Fibroblast of pulmonary artery (primary cell): ENCODE measurements at regions not wholly inside any gene's neighbourhood (a gene's known extent, or its start where the extent isn't known, plus 50 kb on each side); places are given as distances from the start of the nearest gene placed in this dataset.
"Not testable (repeated sequence)": the region's sequence is repeated elsewhere in the genome, so short reads cannot be mapped to it uniquely, and the experiment has no call there.

Experiments
- DNase-seq: peaks from one replicate; pipeline ENCODE4 v3.0.0-alpha.2; 2010; ENCODE audit warnings: low read depth
- H3K4me3 ChIP-seq: replicated peaks from 2 replicates; pipeline ENCODE4 v1.5.1; 2011; ENCODE audit warnings: low read depth, mild to moderate bottlenecking, control low read depth, low read length, moderate library complexity
- TF ChIP-seq, protein P1 (sequence below): IDR thresholded peaks from 2 replicates; pipeline ENCODE4 v1.5.1; 2011; ENCODE audit warnings: mild to moderate bottlenecking, control low read depth, low read length, inconsistent platforms; ENCODE audit errors: missing control alignments

DNA sequence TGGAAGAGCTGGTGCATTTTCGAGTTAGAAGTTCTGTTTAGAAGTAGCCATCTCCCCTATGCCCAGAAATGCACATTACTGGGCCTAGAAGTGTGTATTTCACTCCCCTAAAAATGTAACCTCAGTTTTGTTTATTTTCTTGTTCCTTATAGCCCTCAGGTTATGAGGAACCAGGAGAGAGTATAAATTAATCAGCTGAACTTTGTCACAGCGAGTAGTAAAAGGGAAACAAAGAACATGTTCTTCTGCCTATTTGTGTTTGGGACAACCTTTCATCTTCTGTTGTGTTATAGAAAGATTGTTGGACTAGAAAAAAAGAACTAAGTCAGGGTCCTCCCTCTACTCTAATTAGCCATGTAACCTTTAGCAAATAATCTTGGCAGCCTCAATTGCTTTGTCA lies 160.5 kb upstream of the PDE4B start:
- no peak for DNase-seq
- TF ChIP-seq, protein P1, sequence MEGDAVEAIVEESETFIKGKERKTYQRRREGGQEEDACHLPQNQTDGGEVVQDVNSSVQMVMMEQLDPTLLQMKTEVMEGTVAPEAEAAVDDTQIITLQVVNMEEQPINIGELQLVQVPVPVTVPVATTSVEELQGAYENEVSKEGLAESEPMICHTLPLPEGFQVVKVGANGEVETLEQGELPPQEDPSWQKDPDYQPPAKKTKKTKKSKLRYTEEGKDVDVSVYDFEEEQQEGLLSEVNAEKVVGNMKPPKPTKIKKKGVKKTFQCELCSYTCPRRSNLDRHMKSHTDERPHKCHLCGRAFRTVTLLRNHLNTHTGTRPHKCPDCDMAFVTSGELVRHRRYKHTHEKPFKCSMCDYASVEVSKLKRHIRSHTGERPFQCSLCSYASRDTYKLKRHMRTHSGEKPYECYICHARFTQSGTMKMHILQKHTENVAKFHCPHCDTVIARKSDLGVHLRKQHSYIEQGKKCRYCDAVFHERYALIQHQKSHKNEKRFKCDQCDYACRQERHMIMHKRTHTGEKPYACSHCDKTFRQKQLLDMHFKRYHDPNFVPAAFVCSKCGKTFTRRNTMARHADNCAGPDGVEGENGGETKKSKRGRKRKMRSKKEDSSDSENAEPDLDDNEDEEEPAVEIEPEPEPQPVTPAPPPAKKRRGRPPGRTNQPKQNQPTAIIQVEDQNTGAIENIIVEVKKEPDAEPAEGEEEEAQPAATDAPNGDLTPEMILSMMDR, result no peak
- no peak overlapping the region for H3K4me3 ChIP-seq

DNA sequence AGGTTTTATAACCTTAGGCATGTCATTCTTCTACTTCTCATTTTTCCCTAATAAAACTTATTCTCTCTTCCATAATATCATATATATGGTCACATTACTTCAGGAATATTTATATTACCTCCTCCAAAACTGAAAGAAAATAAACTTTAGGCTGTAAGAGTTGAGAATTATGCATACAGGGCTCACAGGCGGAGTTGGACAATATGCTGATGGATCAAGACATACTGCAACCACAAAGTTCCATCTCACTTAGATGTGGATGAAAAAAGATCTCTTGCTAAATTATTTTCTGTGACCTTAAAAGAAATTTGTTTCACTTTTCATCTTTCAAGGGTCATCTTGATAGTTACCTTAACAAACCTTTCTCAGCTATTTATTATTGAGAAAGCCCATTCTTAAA lies 152.6 kb upstream of the PDE4B start:
- no peak overlapping the region for H3K4me3 ChIP-seq
- DNase-seq, result no peak
- TF ChIP-seq, protein P1, result no peak

DNA sequence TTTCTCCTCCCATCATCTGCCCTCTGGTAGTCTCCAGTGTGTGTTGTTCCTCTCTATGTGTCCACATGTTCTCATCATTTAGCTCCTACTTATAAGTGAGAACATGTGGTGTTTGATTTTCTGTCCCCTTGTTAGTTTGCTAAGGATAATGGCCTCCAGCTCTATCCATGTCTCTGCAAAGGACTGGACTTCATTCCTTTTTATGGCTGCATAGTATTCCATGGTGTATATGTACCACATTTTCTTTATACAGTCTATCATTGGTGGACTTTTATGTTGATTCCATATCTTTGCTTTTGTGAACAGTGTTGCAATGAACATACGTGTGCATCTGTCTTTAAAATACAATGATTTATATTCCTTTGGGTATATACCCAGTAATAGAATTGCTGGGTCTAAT lies 143.5 kb upstream of the PDE4B start:
- H3K4me3 ChIP-seq, DNase-seq: not testable (repeated sequence)

DNA sequence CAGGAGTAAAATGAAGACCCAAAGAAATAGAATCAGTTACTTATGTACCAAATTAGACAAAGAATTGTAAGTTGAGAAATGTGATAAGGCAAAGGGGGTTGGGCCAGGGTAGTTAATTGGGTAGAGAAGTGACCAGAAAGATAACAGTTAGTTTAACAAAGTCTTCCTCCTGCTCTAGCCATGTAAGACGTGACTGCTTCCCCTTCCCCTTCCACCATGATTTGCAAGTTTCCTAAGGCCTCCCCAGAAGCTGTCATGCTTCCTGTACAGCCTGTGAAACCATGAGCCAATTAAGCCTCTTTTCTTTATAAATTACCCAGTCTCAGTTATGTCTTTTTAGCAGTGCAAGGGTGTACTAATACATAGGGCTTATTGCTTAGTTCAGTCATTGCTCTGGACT lies 142.0 kb upstream of the PDE4B start:
- no peak overlapping the region for H3K4me3 ChIP-seq
- DNase-seq, result no peak
- TF ChIP-seq, protein P1, result no peak

DNA sequence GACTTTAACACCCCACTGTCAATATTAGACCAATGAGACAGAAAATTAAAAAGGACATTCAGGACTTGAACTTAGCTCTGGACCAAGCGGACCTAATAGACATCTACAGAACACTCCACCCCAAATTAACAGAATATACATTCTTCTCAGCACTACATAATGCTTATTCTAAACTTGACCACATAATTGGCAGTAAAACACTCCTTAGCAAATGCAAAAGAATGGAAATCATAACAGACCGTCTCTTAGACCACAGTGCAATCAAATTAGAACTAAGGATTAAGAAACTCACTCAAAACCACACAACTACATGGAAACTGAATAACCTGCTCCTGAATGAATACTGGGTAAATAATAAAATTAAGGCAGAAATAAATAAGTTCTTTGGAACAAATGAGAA lies 138.2 kb upstream of the PDE4B start:
- DNase-seq, H3K4me3 ChIP-seq: not testable (repeated sequence)

DNA sequence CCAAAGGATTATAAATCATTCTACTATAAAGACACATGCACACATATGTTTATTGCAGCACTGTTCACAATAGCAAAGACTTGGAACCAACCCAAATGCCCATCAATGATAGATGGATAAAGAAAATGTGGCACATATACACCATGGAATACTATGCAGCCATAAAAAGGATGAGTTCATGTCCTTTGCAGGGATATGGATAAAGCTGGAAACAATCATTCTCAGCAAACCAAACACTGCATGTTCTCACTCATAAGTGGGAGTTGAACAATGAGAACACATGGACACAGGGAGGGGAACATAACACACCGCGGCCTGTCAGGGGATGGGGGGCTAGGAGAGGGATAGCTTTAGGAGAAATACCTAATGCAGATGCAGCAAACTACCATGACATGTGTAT lies 135.1 kb upstream of the PDE4B start:
- DNase-seq, H3K4me3 ChIP-seq: not testable (repeated sequence)

DNA sequence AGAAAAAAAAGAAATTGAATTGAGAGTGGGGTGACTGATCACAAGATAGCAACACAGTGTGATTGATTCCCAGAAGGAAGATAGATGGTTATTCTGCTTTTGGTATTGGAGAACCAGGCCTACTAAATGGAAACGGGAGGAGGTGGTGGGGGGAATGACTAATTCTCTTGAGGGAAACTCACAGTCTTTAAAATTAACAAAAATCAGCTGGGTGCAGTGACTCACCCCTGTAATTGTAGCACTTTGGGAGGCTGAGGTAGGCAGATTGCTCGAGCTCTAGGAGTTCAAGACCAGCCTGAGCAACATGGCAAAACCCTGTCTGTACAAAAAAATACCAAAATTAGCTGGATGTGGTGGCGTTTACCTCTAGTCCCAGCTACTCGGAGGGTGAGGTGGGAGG lies 134.6 kb upstream of the PDE4B start:
- TF ChIP-seq, protein P1, result no peak
- DNase-seq, result no peak
- no peak overlapping the region for H3K4me3 ChIP-seq

DNA sequence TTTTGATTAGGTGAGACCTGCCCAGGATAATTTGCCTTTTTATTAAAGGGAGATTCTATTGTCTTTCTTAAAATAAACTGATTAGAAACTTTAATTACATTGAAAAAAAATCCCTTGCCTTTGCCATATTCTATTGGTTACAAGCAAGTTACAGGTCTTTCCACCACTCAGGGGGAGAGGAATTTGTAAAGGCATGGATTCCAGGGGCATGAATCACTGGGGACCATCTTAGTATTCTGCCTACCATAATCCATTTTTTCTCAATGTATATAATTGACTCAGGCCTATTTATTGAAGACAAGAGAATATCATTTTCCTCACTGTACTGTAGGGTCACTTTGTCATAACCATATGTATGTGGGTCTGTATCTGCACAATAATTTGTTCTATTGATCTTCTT lies 124.3 kb upstream of the PDE4B start:
- TF ChIP-seq, protein P1, result no peak
- no peak for DNase-seq
- H3K4me3 ChIP-seq, result no peak overlapping the region

DNA sequence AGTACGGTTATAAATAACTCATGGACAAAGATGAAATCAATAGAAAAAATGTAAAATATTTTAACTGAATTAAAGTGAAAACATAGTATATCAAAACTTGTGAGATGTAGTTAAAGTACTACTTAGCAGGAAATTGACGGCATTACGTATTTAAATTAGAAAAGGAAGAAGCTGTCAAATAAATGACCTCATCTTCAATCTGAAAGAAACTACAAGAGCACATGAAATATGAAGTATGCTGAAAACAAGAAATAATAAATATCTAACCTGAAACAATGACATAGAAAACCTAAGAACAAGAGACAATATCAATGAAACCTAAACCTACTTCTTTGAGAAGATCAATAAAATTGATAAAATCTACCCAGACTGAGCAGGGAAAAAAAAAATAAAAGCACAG lies 122.2 kb upstream of the PDE4B start:
- DNase-seq, result no peak
- H3K4me3 ChIP-seq, result no peak overlapping the region
- TF ChIP-seq, protein P1, result no peak
